Ishikawa (cell line): ENCODE measurements at regions not wholly inside any gene's neighbourhood (a gene's known extent, or its start where the extent isn't known, plus 50 kb on each side); places are given as distances from the start of the nearest gene placed in this dataset.

Experiments
- EP300 ChIP-seq: IDR thresholded peaks from 2 replicates; pipeline ENCODE4 v1.6.1; 2012; ENCODE audit warnings: borderline replicate concordance
- FOXM1 ChIP-seq: IDR thresholded peaks from 2 replicates; pipeline ENCODE4 v1.6.1; 2012; ENCODE audit warnings: low read depth, borderline replicate concordance
- TAF1 ChIP-seq: IDR thresholded peaks from 2 replicates; pipeline ENCODE4 v1.6.1; 2012; ENCODE audit warnings: low read depth, mild to moderate bottlenecking
- YY1 ChIP-seq: IDR thresholded peaks from 2 replicates; pipeline ENCODE4 v1.6.1; 2012; ENCODE audit warnings: low read depth
- ZBTB7A ChIP-seq: IDR thresholded peaks from 2 replicates; pipeline ENCODE4 v1.6.1; 2012; ENCODE audit warnings: low read depth

- no peak for TF ChIP-seq EP300
- TF ChIP-seq TAF1, result no peak
- no peak for TF ChIP-seq ZBTB7A
- no peak for TF ChIP-seq FOXM1
- TF ChIP-seq YY1, result no peak
Observed at GRCh38 chr3:170760174-170760526, 109.8 kb downstream of the RPL22L1 start.
